HFF-Myc (cell line): ENCODE measurements at regions not wholly inside any gene's neighbourhood (a gene's known extent, or its start where the extent isn't known, plus 50 kb on each side); places are given as distances from the start of the nearest gene placed in this dataset.

Experiments
- DNase-seq: peaks from one replicate; pipeline ENCODE4 v3.0.0-alpha.2; 2011; ENCODE audit warnings: low read depth; ENCODE audit errors: extremely low read depth
- H3K4me3 ChIP-seq: replicated peaks from 2 replicates; pipeline ENCODE4 v1.5.1; 2011; ENCODE audit warnings: low read depth, mild to moderate bottlenecking, control low read depth, low read length
- CTCF ChIP-seq: IDR thresholded peaks from 2 replicates; pipeline ENCODE4 v1.5.1; 2012; ENCODE audit warnings: mild to moderate bottlenecking, low read depth, low read length, control low read depth; ENCODE audit errors: missing control alignments

GRCh38 chr5:116671211-116671736, 96.7 kb upstream of the SEMA6A start:
- no peak overlapping the region for H3K4me3 ChIP-seq
- no peak for TF ChIP-seq CTCF
- DNase-seq: no peak

- H3K4me3 ChIP-seq: no peak overlapping the region
- DNase-seq: no peak
- no peak for TF ChIP-seq CTCF
Measured at GRCh38 chr5:116669261-116670031, 94.8 kb upstream of the SEMA6A start.

GRCh38 chr5:116668390-116668789, 93.8 kb upstream of the SEMA6A start:
- TF ChIP-seq CTCF: no peak
- no peak for DNase-seq
- H3K4me3 ChIP-seq: no peak overlapping the region

- no peak for TF ChIP-seq CTCF
- no peak overlapping the region for H3K4me3 ChIP-seq
- no peak for DNase-seq
Measured at GRCh38 chr5:116666901-116667300, 92.3 kb upstream of the SEMA6A start.

- TF ChIP-seq CTCF: no peak
- DNase-seq: no peak
Measured at GRCh38 chr5:116664988-116665387, 90.4 kb upstream of the SEMA6A start.

GRCh38 chr5:116663081-116663480, 88.5 kb upstream of the SEMA6A start:
- DNase-seq: no peak
- no peak for TF ChIP-seq CTCF
- H3K4me3 ChIP-seq: no peak overlapping the region

More at GRCh38 chr5:116664988-116665387, 90.4 kb upstream of the SEMA6A start:
- H3K4me3 ChIP-seq: no peak overlapping the region
